ENCODE measurements at regions not wholly inside any gene's neighbourhood (a gene's known extent, or its start where the extent isn't known, plus 50 kb on each side); places are given as distances from the start of the nearest gene placed in this dataset.
"Not testable (repeated sequence)": the region's sequence is repeated elsewhere in the genome, so short reads cannot be mapped to it uniquely, and the experiment has no call there.

DNA sequence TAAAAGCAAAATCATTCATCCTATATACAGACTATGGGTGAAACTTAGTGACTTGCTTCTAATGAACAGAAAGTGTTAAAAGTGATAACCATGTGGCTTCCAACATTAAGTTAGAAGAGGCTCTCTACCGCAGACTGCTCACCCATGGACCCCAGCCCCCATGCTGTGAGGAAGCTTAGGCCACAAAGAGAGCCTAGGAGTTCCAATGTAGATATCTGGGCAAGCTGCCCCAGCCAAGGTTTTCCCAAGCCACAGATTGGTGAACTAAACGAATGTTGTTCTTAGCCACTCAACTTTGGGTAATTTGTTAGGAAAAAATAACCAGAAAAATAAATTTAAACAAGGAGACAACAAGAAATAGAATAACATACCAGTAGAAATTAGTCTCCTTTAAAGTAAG, 70.1 kb downstream of the TBC1D28 start:
- H3K9me3 ChIP-seq (ENCODE audit: control insufficient read depth, insufficient read depth, low read depth, low read length); POLR2A ChIA-PET; H3K36me3 ChIP-seq (ENCODE audit: control insufficient read depth in 2 of 2, insufficient read depth in 1 of 2, low read length in 2 of 2); CTCF ChIA-PET; H3K4me3 ChIP-seq (ENCODE audit: low read depth, low read length); H3K4me1 ChIP-seq (ENCODE audit: control insufficient read depth, insufficient read depth, low read length); H3K27ac ChIP-seq (ENCODE audit: extremely low read depth, low read depth, low read length): not testable (repeated sequence)
